HG02798 (cell line): ENCODE measurements at regions not wholly inside any gene's neighbourhood (a gene's known extent, or its start where the extent isn't known, plus 50 kb on each side); places are given as distances from the start of the nearest gene placed in this dataset.

Experiments used
- ATAC-seq: cut with Tn5 transposase; IDR thresholded peaks from one replicate; pipeline ENCODE4 v1.9.1; 2021; ENCODE audit warnings: mild to moderate bottlenecking; ENCODE audit not compliant: unreplicated experiment, poor library complexity

DNA sequence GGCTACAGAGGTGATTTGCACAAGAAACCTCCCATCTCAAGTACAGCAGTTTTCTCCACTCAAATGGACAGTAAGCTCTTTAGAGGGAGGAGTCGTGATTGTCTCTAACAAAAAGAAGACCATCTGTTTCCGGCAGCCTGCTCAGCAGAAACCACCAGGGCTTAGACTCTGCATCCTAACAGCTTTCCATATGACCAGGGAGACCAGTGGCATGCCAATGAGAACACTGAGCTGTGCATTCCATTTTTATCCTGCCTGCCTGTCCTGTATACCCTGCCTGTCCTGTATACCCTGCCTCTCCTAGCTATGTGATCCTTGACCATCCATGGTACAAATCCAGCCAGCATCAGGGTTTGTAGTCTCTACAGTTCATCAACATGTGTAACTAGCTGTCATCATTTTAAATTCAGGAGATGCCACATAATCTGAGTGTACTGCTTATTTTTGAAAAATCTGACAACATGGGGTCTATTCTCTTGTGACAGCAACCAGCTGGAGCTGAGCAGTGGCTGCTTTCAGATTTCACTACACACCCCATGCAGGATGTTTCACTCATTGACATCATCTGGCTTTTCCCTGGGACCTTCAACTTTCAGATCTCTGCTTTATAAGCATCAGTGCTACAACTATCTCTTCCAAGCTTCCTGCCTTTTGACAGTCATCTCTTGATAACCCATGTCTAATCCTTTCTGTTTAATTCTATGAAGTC is 50.5 kb upstream of the POU2AF2 start:
- no peak for ATAC-seq

DNA sequence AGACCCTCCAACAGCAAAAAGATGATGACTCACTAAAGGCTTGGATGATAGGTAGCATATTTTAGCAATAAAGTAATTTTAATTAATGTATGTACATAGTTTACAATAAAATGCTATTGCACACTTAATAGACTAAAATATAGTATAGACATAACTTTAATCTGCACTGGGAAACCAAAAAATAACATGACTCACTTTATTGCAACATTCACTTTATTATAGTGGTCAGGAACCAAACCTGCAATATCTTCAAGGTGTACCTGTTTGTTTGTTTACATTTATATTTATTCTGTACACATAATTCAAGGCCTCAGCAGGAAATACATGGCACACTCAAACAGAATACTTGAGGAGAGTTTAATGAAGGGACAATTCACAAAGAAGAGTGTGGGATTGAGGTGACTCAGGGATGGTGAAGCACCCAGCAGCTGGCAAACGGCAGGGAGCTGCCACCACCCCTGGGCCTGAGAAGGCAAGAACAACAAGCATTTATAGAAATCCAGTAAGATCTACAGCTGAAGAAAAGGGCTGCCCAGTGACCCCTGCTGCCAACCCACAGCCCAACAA is 51.5 kb upstream of the POU2AF2 start:
- no peak for ATAC-seq

DNA sequence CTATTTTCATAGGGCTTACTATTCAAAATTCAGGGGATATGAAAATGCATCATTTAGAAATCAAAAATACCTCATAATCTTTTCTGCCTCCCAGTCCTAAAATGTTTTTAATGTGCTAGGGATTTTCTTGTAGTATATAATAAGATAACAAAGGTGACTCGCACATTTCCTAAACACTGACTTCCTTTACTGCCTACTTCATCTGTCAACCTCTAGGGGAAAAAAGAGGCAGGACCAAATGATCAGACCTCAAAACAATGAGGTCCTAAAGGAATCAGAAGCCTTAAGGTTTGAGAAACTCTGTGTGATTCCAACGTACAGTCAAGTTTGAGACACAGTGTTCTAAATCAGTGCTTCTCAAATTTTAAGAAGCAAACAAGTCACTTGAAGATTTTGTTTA is 56.1 kb upstream of the POU2AF2 start:
- ATAC-seq = no peak

DNA sequence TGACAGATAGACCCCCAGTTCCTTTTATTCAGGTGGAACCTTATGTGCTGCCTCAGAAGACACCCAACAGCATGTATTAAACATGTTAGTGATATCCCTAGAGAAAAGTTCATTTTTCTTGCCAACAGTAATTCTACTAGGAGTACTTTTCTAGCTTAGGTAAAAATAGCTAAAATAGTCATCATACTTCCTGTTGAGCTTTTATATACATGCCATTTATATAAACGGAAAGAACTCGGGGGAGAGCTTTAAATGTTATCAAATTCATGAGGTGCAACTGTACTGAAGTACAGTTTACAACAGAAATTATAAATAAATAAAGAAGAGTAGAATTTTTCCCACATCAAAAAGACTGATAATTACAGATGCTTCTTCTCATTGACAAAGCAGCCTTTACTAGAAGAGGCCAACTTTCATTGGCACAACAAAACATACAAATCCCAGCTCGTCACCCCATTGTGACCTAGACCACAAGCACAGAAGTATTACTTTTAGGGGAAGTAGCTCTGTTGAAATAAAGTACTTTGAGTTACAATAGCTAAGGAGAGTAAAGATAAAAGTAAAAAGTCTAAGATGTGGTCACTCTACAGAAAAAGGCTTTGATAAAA is 59.1 kb upstream of the POU2AF2 start:
- no peak for ATAC-seq

DNA sequence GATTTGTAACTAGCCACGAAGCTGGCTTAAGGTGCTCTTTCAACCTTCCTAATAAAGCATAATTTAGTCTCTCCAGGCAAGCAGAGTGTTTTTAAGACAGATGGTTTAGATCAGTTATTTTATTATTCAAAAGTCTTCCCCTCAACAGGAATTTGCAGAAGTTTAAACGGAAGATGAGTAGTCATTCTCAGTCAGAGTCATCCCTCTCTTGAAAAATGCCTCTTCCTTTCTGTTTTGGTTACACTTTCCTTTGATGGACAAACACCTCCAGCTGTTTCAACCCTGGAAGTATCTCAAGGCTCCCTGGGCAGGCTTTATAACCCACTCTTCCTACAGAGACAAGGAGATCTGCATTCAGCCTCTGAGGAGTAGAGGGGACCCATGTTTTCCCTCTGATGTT is 60.3 kb upstream of the POU2AF2 start:
- ATAC-seq = no peak

DNA sequence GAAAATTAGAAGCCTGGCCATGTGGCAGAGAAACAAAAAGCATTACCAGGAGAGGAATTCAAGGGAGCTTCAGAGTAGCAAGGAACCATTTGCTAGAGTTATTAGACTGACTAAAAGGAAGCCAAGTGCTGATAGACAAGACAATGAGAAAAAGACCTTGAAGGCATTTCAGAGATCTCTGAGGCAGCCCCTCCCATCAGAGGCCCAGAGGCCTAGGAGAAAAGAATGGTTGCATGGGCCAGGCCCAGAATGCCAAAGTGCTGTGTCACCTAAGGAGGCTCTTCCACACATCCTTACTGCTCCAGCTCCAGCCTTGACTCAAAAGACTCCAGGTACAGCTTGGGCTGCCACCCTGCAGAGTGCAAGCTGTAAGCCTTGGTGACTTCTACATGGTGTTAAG is 61.8 kb upstream of the POU2AF2 start:
- ATAC-seq = no peak

DNA sequence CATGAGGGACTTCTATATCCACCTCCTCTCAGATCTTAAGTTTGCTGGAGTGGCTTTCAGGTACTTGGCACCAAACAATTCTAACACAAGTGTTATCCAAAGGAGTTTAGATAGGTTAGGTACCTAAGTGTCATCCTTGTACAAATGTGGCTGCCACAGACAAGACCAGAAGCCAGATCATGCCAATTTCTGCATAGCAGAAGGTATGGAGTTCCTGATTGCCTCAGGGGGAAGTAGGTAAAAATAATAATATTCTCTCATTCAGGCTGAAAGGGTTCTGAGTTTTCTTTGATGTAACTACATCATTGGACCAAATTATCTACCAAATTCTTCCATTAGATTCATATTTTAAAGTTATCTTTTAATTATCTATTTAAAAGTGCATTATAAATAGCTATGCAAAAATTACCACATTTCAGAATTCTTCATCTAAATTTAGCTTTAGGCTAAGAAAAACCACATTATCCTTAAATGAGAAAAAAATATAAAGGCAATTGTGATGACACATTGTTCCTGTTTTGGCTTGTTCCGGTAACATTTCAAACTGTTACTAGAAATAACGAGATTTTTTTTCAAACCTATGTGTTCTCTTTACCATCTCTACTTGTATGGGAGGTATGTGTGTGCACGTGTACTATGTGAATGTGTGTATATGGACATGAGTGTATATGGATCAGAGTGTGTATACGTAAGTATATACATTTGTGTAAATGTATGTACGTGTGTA is 66.2 kb upstream of the POU2AF2 start:
- no peak for ATAC-seq

DNA sequence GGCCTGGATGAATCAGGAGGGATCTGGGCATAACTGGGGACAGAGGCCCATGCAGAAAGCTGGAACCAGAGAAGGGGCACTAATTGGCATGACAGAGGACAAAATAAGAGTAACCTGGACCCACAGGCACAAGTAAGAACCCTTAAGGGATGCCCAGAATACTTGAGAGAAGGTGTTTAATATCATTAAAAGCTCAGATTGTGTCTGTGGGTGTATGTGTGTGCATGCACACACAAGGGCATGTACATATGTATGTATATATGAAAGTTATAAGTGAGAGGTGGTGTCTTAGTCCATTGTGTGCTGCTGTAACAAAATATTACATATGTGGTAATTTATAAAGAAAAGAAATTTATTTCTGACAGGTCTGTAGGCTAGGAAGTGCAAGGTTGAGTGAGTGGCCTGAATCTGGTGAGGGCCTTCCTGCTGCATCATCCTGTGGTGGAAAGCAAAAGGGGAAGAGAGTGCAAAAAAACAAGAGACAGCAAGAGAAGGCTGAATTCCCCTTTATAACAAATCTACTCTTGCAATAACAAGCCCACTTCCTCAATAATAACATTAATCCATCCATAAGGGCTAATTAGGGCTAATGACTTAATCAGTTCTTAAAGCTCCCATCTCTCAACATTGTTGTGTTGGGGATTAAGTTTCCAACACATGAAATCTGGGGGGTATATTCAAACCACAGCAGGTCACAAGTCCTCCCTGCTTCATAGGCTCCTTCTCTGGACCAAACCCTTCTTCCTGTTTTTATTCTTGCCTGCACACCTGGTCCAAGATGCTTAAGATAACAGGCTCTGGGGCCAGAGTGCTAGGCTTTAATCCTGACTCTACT is 68.3 kb upstream of the POU2AF2 start:
- ATAC-seq = peak; percentile 65

DNA sequence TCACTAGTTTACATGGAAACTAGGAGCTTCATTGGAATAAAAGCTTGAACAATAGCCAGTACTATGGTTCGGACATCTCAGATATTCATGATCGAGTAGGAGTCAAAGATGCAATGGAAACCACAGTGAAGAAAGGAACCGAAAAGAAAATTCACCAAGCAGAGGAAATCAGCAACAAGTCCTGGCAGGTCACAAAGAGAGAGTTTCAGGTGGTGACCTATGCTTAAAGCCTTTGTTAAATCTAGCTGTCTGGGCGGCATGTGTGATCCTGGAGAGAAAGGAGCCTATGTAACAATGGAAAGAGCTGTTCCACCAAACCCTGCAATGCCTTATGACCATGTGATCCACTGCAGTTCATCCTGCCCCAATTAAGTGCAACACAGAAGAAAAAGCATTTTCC is 68.9 kb upstream of the POU2AF2 start:
- ATAC-seq = peak; percentile 55

DNA sequence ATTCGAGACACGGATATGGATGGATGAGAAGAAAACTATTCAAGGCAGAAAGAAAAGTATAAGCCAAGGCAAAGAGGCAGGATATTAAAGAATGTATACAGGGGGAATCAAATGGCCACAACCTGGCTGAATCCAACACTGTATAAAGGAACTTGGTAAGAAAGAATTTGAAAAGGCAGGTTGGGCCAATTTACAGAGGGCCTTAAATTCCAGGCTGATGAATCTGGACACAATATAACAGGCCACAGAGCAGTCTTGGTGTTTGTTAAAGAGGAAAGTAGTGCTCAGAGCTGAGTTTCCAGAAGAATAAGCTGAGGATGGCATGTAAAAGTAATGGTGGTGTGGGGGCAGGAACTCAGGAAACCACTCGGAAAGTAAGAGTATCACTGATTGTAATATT is 72.3 kb upstream of the POU2AF2 start:
- no peak for ATAC-seq

DNA sequence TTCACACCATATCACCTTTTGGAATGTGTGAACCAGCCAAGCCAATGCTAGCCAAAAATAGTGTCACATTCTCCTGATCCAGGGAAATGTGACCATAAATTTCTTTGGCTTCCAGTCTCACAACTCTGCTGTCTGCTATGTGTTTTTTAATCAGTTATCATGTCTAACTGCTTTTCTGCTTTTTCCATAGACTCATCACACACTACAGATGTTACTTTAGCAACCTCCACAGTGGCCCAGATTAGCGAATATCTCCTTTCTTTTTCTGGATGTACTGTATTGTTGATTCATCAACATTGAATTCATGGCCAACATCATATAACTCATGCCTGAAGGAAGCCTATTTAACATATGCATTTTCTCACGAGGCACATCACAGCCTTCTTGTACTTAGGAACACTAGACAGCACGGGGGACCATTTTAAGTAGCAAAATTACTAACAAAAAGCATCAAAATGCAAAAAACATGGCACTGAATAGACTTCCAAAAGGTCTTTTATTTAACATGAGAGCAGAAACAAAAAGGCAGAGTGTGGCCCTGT is 73.1 kb upstream of the POU2AF2 start:
- ATAC-seq = no peak

DNA sequence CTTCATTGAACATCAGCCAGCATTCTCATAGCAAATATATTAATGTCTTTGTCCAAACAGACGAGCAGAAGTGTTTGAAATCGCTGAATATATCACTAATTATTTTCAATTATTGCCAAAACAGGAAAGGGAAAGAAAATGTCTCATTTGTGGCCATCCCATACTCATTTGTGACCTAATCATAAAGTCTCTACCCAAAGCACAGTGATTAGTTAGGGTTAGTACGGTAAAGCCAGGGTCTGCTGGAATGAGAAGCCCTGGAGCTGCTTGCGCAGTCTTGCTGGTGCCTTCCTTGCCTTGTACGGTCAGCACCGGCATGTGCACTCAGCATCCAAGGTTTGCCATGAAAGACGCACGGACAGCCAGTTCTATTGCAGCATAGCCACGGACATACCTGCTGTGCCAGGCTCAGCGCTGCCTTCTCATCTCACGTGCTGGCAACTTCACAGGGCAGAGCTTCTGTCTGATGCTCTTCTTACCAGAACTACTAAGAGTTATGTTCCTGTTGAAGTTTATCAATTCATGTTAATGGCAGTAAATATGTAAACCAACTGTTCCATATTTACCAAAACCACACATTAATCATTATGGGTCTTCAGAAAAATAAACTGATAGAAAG is 74.7 kb upstream of the POU2AF2 start:
- ATAC-seq = no peak

DNA sequence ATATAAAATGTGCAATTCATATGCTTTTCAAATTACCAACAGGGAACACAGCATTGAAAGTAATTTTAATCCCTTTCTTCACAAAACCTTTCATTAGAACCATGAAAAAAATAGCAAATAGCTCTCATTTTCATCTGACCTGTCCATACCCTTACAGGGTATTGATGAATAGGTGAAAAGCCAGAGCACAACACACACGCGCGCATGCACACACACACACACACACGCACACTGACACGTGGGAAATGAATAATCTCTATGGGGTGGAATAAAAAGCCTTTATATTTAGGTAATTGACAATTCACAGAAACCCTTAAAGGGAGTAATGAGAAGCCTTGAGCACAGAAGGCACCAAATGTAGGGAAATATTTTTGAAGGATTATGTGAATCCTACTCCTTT is 76.2 kb upstream of the POU2AF2 start:
- no peak for ATAC-seq

DNA sequence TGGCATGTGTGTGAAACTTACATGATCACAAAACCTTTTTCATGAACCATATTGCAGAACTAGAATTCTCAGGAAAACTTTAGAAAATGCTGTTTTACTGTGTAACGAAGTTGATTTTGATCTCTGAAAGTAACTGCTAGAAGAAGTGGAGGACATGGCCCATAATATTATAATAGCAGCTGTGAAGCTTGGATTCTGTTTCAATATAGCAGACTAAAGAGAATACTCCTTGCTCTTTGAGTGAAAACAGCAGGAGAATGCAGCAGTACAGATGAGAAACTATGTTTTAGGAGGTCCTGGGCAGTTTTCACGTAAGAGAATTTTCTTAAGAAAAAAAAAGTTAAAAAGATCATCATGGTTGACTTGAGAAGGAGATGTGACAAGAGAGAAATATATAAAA is 76.7 kb upstream of the POU2AF2 start:
- ATAC-seq = no peak

DNA sequence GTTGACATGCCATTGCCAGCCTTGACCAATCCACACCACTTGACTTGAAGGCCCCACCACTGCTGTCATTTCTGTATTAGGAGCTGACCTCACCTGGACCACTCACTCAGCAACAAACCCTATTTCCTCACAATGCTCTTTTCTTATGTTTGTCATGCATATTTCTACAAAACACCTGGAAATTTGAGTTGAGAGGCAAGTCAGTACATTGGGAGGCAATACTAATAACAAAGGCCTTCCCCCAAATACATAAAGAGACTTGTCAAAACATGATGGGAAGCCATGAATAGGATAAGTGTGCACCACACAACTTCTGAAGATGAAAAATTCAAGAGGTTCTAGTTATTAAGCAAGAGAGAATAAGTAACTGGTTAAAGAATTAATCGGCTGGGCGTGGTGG is 77.9 kb upstream of the POU2AF2 start:
- no peak for ATAC-seq

DNA sequence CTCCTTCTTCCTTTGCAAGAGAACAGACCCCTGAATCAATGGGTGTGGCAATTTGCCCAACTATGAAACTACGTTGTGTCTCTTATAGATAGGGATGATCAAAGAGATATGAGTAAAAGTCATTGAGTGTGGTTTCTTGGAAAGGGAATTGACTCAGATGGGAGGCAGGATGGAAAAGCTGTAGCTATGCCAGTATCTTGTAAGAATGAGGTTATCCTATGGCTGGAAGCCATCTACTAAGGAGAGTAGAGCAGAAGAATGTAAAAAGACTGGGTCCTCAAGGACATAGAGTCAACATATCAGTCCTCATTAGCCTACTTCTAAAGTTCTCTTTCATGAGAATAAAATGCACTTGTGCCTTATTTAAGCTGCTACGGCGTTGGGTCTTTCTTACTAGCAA is 78.9 kb upstream of the POU2AF2 start:
- no peak for ATAC-seq

DNA sequence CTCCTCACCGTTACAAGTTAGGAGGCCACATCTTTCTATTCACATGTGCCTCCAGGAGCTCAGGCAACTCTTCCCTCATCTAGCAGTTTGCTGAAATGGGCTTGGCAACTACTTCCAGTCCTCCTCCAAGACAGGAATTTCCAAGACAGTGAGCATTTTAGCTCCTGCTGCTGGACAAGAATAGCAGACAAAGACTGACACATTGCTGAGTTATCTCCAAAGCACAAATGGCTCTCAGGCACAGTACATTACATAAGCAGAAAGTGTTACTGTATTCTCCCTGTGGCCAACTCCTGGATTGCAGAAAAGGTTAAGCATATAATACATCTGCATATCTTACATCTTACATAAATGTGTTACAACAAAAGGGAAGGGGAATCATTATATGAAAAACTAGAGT is 83.2 kb upstream of the POU2AF2 start:
- no peak for ATAC-seq

DNA sequence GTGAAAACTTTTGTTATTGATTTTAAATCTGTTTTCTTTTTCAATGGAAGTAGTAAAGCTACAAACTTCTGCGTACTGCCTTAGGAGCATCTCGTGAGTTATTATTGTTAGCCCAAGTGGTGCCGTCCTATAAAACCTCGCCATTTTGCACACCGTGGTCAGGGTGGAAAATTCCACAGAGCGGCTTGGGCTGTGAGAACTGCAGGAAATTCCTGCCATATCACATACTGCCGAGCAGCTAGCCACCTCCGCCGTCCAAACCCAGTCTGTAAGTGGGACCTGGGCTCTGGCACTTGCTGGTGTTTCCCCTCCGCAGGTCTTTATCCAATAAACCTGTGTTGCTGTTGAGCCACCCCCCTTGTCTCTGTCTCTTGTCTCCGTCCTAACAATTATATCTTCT is 88.0 kb upstream of the POU2AF2 start:
- no peak for ATAC-seq

DNA sequence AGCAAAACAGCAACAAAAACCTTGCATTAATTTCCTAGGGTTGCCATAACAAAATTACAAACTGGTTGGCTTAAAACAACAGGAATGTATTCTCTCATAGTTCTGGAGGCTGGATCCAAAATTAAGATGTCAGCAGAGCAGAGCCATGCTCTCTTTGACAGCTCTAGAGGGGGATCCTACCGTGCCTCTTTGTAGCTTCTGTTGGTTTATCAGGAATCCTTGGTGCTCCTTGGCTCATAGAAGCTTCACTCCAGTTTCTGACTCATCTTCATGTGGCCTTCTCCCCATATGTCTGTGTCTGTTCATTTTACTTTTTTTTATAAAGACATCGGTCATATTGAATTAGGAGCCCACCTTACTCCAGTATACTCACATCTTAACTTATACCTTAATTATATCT is 90.5 kb upstream of the POU2AF2 start:
- no peak for ATAC-seq

DNA sequence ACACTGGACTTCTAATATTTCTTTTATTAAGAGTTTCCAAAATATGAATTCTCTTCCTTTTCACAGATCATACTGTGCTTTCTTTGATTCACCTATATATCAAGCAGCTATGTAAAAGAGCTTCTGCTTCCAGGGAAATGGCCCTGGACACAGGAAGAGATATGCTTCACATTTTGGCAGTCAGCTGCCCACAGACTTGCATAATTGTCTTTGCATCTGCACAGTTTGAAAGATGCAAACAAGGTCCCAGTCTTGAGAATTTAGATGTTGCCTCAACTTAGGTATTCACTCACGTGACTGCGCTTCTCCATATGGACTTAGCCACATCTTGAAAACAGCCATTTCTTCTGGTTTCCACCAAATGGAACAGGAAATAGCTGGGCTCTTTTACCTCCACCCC is 92.3 kb upstream of the POU2AF2 start:
- ATAC-seq = no peak
